AG09319 (cell line): ENCODE measurements at regions not wholly inside any gene's neighbourhood (a gene's known extent, or its start where the extent isn't known, plus 50 kb on each side); places are given as distances from the start of the nearest gene placed in this dataset.
A peak's percentile ranks its signal among the peaks of the same experiment; 100 is the strongest.

Experiments used
- DNase-seq: peaks from one replicate; pipeline ENCODE4 v3.0.0-alpha.2; 2010; ENCODE audit warnings: low read depth; ENCODE audit errors: extremely low read depth
- TF ChIP-seq, protein P1 (sequence below): IDR thresholded peaks from 2 replicates; pipeline ENCODE4 v1.5.1; 2011; ENCODE audit warnings: low read depth, mild to moderate bottlenecking, inconsistent platforms, low read length, moderate library complexity

DNA sequence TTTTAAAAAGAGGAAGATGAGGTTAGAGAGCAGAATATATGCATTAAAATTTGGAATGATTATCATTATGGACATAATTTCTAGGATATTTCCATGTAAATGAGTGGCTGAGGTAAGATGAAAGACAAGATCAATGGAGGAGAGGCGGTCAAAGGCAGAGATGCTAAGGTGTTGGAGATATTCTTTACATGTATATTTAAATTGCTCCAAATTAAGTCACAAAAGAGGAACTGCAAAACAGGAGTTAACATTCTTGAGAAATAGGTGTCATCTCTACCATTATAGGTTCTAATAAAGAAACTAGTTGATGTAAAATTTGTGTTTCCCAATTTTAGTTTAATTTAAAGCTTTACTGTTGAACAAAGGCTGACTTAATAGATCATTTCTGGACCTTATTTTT, 268.5 kb upstream of the PPFIA2 start:
- TF ChIP-seq, protein P1, sequence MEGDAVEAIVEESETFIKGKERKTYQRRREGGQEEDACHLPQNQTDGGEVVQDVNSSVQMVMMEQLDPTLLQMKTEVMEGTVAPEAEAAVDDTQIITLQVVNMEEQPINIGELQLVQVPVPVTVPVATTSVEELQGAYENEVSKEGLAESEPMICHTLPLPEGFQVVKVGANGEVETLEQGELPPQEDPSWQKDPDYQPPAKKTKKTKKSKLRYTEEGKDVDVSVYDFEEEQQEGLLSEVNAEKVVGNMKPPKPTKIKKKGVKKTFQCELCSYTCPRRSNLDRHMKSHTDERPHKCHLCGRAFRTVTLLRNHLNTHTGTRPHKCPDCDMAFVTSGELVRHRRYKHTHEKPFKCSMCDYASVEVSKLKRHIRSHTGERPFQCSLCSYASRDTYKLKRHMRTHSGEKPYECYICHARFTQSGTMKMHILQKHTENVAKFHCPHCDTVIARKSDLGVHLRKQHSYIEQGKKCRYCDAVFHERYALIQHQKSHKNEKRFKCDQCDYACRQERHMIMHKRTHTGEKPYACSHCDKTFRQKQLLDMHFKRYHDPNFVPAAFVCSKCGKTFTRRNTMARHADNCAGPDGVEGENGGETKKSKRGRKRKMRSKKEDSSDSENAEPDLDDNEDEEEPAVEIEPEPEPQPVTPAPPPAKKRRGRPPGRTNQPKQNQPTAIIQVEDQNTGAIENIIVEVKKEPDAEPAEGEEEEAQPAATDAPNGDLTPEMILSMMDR = no peak
- DNase-seq = no peak

DNA sequence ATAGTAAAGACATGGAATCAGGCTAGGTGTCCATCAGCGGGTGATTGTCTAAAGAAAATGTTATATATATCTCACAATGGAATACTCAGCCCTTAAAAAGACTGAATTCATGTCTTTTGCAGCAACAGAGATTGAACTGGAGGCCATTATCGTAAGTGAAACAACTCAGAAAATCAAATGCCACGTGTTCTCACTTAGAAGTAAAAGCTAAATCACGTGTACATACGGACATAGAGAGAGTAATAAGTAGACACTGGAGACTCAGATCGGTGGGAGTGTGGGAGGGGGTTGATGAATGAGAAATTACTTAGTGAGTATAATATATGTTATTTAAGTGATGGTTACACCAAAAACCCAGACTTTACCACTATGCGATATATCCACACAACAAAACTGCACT, 266.3 kb upstream of the PPFIA2 start:
- TF ChIP-seq, protein P1 = no peak
- no peak for DNase-seq

DNA sequence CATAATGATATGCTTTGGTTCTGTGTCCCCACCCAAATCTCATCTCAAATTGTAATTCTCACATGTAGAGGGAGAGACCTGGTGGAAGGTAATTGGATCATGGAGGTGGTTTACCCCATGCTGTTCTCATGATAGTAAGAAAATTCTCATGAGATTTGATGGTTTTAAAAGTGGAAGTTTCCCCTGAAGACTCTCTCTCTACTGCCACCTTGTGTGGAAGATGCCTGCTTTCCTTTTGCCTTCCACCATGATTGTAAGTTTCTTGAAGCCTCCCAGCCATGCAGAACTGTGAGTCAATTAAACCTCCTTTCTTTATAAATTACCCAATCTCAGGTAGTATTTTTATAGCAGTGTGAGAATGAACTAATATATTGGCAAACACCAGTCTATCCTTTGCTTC, 260.4 kb upstream of the PPFIA2 start:
- TF ChIP-seq, protein P1 = peak; percentile 24
- no peak for DNase-seq

DNA sequence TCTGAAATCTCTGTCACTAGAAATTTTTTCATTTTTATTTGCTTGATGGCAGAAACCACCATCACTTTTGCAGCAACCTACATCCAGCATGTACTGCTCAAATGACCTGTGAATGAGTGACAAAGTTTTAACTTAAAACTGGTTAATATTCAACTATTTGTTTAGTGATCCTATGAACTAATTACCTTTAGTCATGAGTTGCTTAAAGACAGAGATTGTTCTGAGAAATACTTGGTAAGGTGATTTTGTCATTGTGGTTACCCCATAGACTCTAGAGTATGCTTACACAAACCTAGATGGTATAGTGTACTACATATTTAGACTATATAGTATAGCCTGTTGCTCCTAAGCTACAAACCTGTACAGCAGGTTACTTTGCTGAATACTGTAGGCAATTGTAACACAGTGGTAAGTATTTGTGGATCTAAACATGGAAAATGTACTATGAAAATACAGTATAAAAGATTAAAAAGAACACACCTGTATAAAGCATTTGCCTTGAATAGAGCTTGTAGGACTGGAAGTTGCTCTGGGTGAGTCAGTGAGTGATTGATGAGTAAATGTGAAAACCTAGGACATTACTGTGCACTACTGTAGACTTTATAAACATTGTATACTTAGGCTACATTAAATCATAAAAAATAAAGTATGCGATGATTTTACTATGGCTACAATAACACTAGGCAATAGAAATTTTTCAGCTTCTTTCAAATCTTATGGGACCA, 256.6 kb upstream of the PPFIA2 start:
- no peak for DNase-seq
- TF ChIP-seq, protein P1 = no peak

DNA sequence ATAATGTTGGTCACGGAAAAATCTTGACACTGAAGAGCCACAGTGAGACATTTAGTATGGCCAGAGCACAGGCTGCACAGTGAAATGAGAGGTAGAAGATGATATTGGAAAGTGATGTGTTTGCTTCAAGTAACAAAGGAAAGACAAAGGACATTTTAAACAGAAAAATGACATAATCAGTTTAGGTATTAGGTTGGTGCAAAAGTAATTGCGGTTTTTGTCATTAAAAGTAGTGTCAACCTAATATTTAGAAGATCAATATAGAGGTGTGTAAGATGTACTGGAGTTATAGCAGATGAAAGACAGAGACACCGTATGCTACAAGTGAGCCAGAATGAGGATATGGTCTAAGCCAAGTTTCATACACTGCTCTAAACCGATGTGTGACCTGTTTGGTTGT, 253.0 kb upstream of the PPFIA2 start:
- DNase-seq = no peak
- TF ChIP-seq, protein P1 = no peak

DNA sequence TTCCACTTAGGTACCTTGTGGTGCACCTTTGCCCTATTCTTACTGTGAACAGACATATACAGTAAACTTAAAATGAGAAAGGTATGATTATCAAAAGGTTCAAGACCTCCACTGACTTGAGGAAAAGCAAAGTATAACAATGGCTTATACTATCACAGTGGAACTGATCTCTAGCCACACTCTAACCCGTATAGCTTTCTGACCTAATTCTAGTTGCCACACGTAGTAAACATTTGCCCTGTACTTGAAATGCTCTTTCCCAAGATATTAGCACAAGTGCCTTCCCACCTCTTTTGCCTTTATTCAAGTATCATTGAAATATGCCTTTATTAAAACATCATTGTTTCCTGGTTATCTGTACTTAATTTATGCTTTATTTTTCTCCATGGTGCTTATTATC, 250.4 kb upstream of the PPFIA2 start:
- TF ChIP-seq, protein P1 = no peak
- no peak for DNase-seq

DNA sequence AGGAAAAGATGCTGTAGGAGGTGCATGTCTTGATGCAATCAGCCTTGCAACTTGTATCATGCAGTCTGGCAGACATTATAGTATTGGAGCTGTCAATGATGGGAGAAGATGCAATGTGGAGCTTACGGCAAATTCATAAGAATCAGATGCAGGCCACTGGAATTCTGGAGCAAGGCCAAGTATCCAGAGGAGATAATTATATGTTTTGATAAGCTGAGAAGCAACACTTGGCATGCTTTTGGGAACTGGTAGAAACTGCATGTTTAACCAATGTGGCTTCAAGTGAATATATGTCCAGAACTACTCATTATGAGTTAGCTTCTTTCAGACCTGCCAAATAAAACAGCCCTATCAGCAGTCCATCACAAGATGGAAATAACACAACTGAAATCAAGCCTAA, 249.1 kb upstream of the PPFIA2 start:
- TF ChIP-seq, protein P1 = no peak
- no peak for DNase-seq
